ENCODE measurements at regions not wholly inside any gene's neighbourhood (a gene's known extent, or its start where the extent isn't known, plus 50 kb on each side); places are given as distances from the start of the nearest gene placed in this dataset.

DNA sequence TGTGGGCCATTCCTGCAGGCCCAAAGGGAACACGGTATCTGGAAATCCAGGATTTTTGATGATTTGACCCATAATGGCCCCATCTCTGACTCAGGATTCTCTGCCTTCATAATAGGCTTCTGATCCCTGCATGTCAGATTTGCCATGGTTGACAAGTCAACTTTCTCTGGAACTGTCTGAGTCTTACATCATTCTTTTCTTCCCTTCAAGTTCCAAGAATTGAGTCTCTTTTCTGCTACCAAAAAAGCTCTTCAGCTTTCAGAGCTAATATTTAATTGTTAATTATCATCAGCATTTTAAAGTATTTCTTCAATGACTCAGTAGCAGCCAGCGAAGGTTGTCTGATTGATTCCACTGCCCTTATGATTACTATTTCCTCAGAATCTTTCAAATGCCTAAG, 244.4 kb upstream of the COL8A1 start:
- H3K9me3 Mint-ChIP-seq = peaks cover 21 to 22% of the 10 kb centered on the region in 2 experiments
- Histone ChIP-seq H2AK5ac (ENCODE audit: insufficient read length, low read length) (no peak overlapping the region), H4K20me1 (ENCODE audit: control insufficient read depth, insufficient read depth, insufficient read length) (no peaks in the 10 kb centered on the region), H2BK20ac (ENCODE audit: low read depth, low read length, poor library complexity, severe bottlenecking) (no peak overlapping the region), H3K79me1 (ENCODE audit: insufficient read depth, low read depth, low read length, poor library complexity, severe bottlenecking) (no peaks in the 10 kb centered on the region), H3K27ac (ENCODE audit: insufficient read length, low read depth, low read length) (no peak overlapping the region), H3K79me2 (ENCODE audit: insufficient read depth, low read length) (no peaks in the 10 kb centered on the region), H3K4me1 (ENCODE audit: insufficient read depth, low read length) (no peaks in the 10 kb centered on the region), H4K8ac (replicated peaks; ENCODE audit: insufficient read length, low read depth, low read length) (no peak overlapping the region), H3K9me3 (ENCODE audit: control insufficient read depth, low read depth, low read length) (no peaks in the 10 kb centered on the region), H2BK12ac (ENCODE audit: insufficient read length, low read depth, low read length) (no peak overlapping the region), H4K5ac (ENCODE audit: insufficient read length, low read depth, low read length) (no peak overlapping the region), H2AFZ (ENCODE audit: low read length) (no peak overlapping the region), H2BK5ac (ENCODE audit: insufficient read length, low read length) (no peak overlapping the region), H3K27me3 (ENCODE audit: insufficient read depth, low read length) (no peaks in the 10 kb centered on the region), H3K14ac (ENCODE audit: insufficient read depth, low read length) (no peak overlapping the region), H3K9ac (ENCODE audit: extremely low read depth, insufficient read length, low read length) (no peak overlapping the region), H3T11ph (ENCODE audit: low read length) (no peak overlapping the region), H2BK120ac (ENCODE audit: low read depth, low read length, poor library complexity, severe bottlenecking) (no peak overlapping the region), H3K4ac (ENCODE audit: low read depth, low read length) (no peak overlapping the region), H3K4me2 (ENCODE audit: insufficient read depth, insufficient read length, low read length) (no peak overlapping the region), H3K18ac (ENCODE audit: insufficient read length, low read depth, low read length) (no peak overlapping the region), H2BK15ac (ENCODE audit: low read depth, low read length) (no peak overlapping the region), H3K23ac (ENCODE audit: insufficient read length, low read depth, low read length) (no peak overlapping the region), H4K91ac (ENCODE audit: insufficient read length, low read depth, low read length) (no peak overlapping the region), H3K56ac (ENCODE audit: insufficient read length, low read depth, low read length) (no peak overlapping the region), H3K23me2 (ENCODE audit: insufficient read length, low read depth, low read length, poor library complexity, severe bottlenecking) (no peaks in the 10 kb centered on the region)
- TF ChIP-seq, protein P1, sequence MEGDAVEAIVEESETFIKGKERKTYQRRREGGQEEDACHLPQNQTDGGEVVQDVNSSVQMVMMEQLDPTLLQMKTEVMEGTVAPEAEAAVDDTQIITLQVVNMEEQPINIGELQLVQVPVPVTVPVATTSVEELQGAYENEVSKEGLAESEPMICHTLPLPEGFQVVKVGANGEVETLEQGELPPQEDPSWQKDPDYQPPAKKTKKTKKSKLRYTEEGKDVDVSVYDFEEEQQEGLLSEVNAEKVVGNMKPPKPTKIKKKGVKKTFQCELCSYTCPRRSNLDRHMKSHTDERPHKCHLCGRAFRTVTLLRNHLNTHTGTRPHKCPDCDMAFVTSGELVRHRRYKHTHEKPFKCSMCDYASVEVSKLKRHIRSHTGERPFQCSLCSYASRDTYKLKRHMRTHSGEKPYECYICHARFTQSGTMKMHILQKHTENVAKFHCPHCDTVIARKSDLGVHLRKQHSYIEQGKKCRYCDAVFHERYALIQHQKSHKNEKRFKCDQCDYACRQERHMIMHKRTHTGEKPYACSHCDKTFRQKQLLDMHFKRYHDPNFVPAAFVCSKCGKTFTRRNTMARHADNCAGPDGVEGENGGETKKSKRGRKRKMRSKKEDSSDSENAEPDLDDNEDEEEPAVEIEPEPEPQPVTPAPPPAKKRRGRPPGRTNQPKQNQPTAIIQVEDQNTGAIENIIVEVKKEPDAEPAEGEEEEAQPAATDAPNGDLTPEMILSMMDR (conservative IDR thresholded peaks at IDR 0.05) = no peak
- WGBS (ENCODE audit: extremely low coverage, insufficient read length, low lambda C conversion rate) = no CpG with 5 or more reads among the region's 2 CpGs
- H3K36me3 Mint-ChIP-seq (ENCODE audit: insufficient read depth in 1 of 3, low read depth in 3 of 3) = peaks cover 5 to 16% (median 11%) of the 10 kb centered on the region in 3 experiments; a peak in 6 of 7 replicates
- H3K4me3 Mint-ChIP-seq = no peak overlapping the region
- no peak for DNase-seq
- no peaks in the 10 kb centered on the region for H3K4me1 Mint-ChIP-seq
- H3K27ac Mint-ChIP-seq = no peak overlapping the region
- H3K27me3 Mint-ChIP-seq (ENCODE audit: low read depth) = no peaks in the 10 kb centered on the region
